ENCODE measurements at regions not wholly inside any gene's neighbourhood (a gene's known extent, or its start where the extent isn't known, plus 50 kb on each side); places are given as distances from the start of the nearest gene placed in this dataset.

DNA sequence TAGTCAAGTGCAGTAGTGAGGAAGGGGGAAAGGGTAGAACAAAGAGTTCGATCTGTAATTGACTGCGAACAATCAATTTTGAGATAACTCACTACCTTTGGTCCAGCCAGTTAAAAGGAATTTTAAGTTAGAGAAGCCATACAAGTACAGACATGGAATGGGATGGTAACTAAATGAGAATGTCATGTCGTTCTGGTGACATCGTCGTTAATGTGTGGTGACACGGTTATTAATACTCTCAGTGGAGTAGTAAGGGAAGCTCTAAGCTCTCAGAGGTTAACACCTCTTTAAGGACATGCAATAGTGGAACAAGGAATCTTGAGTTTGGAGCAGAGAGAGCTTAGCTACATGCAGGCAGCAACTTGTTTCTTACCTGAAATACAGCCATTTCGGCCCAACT lies 154.9 kb upstream of the KLF12 start:
- Histone ChIP-seq H4K20me1 (ENCODE audit: control insufficient read depth, extremely low read depth, insufficient read depth, low read length) (no peaks in the 10 kb centered on the region), H2AFZ (ENCODE audit: low read length) (no peak overlapping the region), H3K36me3 (ENCODE audit: control insufficient read depth, insufficient read depth, low read length) (no peaks in the 10 kb centered on the region), H3K4me3 (replicated peaks in 1 of 4; ENCODE audit: control extremely low read depth in 1 of 4, insufficient read depth in 1 of 4, low read depth in 3 of 4, low read length in 4 of 4) (no peak overlapping the region), H3K4me2 (ENCODE audit: extremely low read depth, insufficient read depth, low read length) (no peak overlapping the region), H3K4me1 (ENCODE audit: control insufficient read depth, extremely low read depth, insufficient read depth, low read length) (peaks cover 7% of the 10 kb centered on the region), H3K79me2 (ENCODE audit: control insufficient read depth, insufficient read depth, low read length) (no peaks in the 10 kb centered on the region), H3K27me3 (ENCODE audit: control insufficient read depth, insufficient read depth, low read length) (no peaks in the 10 kb centered on the region), H3K27ac (ENCODE audit: insufficient read depth, low read length) (no peak overlapping the region), H3K9me3 (ENCODE audit: control insufficient read depth, insufficient read depth, low read depth, low read length) (no peaks in the 10 kb centered on the region), H3K9ac (ENCODE audit: insufficient read depth, low read length) (no peak overlapping the region)
- DNase-seq (ENCODE audit: low read depth in 2 of 2): no peak
- TF ChIP-seq, protein P1, sequence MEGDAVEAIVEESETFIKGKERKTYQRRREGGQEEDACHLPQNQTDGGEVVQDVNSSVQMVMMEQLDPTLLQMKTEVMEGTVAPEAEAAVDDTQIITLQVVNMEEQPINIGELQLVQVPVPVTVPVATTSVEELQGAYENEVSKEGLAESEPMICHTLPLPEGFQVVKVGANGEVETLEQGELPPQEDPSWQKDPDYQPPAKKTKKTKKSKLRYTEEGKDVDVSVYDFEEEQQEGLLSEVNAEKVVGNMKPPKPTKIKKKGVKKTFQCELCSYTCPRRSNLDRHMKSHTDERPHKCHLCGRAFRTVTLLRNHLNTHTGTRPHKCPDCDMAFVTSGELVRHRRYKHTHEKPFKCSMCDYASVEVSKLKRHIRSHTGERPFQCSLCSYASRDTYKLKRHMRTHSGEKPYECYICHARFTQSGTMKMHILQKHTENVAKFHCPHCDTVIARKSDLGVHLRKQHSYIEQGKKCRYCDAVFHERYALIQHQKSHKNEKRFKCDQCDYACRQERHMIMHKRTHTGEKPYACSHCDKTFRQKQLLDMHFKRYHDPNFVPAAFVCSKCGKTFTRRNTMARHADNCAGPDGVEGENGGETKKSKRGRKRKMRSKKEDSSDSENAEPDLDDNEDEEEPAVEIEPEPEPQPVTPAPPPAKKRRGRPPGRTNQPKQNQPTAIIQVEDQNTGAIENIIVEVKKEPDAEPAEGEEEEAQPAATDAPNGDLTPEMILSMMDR (conservative IDR thresholded peaks at IDR 0.05 in 1 of 2, IDR thresholded peaks at IDR 0.05 in 1 of 2; ENCODE audit: low read depth in 1 of 2, low read length in 2 of 2): no peak
- no peak for TF ChIP-seq EZH2 (IDR thresholded peaks at IDR 0.05; ENCODE audit: low read length, missing control alignments)

DNA sequence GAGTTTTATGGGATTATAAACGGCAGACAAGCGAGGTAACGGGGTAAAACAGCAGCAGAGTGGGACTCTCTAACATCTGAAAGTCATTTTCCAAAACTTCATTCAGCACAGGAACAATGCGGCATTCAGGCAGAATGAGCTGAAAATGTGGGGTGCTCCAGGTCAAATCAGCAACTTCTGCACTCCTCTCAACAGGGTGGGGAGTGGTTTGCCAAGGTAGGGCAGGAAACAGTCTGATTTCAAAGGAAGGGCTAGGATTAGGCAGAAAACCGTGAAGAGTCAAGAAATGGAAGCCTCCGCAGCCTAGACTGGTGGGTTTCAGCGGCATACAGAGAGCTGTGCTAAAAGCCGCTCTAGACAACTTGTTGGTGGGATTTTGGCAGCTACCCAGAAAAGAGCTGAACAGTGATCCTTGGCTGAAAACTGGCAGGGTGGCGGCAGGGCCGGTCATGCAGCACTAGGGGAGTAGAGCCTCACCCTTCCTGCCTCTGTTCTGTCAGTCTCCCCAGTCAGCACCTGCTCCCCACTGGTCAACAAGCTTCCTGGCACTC lies 154.2 kb upstream of the KLF12 start:
- no peaks in the 10 kb centered on the region for H3K79me2 ChIP-seq (ENCODE audit: control insufficient read depth, insufficient read depth, low read length)
- no peak overlapping the region for H3K27ac ChIP-seq (ENCODE audit: insufficient read depth, low read length)
- H3K4me2 ChIP-seq (ENCODE audit: extremely low read depth, insufficient read depth, low read length): peak overlapping the region; percentile 55
- TF ChIP-seq, protein P1 (conservative IDR thresholded peaks at IDR 0.05 in 1 of 2, IDR thresholded peaks at IDR 0.05 in 1 of 2; ENCODE audit: low read depth in 1 of 2, low read length in 2 of 2): no peak
- TF ChIP-seq EZH2 (IDR thresholded peaks at IDR 0.05; ENCODE audit: low read length, missing control alignments): no peak
- H3K27me3 ChIP-seq (ENCODE audit: control insufficient read depth, insufficient read depth, low read length): no peaks in the 10 kb centered on the region
- peak overlapping the region; percentile 24 for H2AFZ ChIP-seq (ENCODE audit: low read length)
- peaks cover 7% of the 10 kb centered on the region for H3K4me1 ChIP-seq (ENCODE audit: control insufficient read depth, extremely low read depth, insufficient read depth, low read length)
- H3K9ac ChIP-seq (ENCODE audit: insufficient read depth, low read length): no peak overlapping the region
- H4K20me1 ChIP-seq (ENCODE audit: control insufficient read depth, extremely low read depth, insufficient read depth, low read length): no peaks in the 10 kb centered on the region
- no peaks in the 10 kb centered on the region for H3K9me3 ChIP-seq (ENCODE audit: control insufficient read depth, insufficient read depth, low read depth, low read length)
- peak in 1 of 2 donors; percentile 14 for DNase-seq (ENCODE audit: low read depth in 2 of 2)
- no peaks in the 10 kb centered on the region for H3K36me3 ChIP-seq (ENCODE audit: control insufficient read depth, insufficient read depth, low read length)
- peak overlapping the region in 2 of 4 experiments; percentile 12 to 31 for H3K4me3 ChIP-seq (replicated peaks in 1 of 4; ENCODE audit: control extremely low read depth in 1 of 4, insufficient read depth in 1 of 4, low read depth in 3 of 4, low read length in 4 of 4)

DNA sequence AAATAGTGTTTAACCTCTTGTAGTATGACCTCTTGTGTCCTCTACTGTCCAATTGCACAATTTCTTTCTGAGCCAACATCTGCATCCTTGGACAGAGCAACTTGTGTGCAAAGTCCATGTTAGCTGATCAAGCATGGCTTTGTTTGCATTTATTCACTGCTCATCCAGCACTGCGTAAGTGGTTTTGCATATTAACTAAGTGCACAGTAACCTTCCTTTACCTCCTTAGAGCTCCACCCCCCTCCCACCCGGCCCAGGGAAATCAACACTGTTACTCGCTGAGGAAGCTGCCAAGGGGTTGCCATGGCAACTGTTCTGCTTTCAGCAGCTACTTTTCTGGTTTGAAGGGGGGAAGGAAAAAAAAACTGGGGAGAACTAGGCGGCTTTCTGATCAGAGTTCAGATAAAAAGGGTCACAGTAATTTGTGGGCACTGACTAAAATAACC lies 153.5 kb upstream of the KLF12 start:
- H3K4me2 ChIP-seq (ENCODE audit: extremely low read depth, insufficient read depth, low read length): peak overlapping the region; percentile 55
- DNase-seq (ENCODE audit: low read depth in 2 of 2): peak; percentile 81 to 90
- H3K36me3 ChIP-seq (ENCODE audit: control insufficient read depth, insufficient read depth, low read length): no peaks in the 10 kb centered on the region
- no peak overlapping the region for H2AFZ ChIP-seq (ENCODE audit: low read length)
- H3K4me3 ChIP-seq (replicated peaks in 1 of 4; ENCODE audit: control extremely low read depth in 1 of 4, insufficient read depth in 1 of 4, low read depth in 3 of 4, low read length in 4 of 4): peak overlapping the region in 1 of 4 experiments; percentile 31
- H3K27me3 ChIP-seq (ENCODE audit: control insufficient read depth, insufficient read depth, low read length): no peaks in the 10 kb centered on the region
- no peaks in the 10 kb centered on the region for H3K9me3 ChIP-seq (ENCODE audit: control insufficient read depth, insufficient read depth, low read depth, low read length)
- no peak overlapping the region for H3K9ac ChIP-seq (ENCODE audit: insufficient read depth, low read length)
- H3K79me2 ChIP-seq (ENCODE audit: control insufficient read depth, insufficient read depth, low read length): no peaks in the 10 kb centered on the region
- H4K20me1 ChIP-seq (ENCODE audit: control insufficient read depth, extremely low read depth, insufficient read depth, low read length): no peaks in the 10 kb centered on the region
- no peak for TF ChIP-seq EZH2 (IDR thresholded peaks at IDR 0.05; ENCODE audit: low read length, missing control alignments)
- TF ChIP-seq, protein P1 (conservative IDR thresholded peaks at IDR 0.05 in 1 of 2, IDR thresholded peaks at IDR 0.05 in 1 of 2; ENCODE audit: low read depth in 1 of 2, low read length in 2 of 2): no peak
- peaks cover 7% of the 10 kb centered on the region for H3K4me1 ChIP-seq (ENCODE audit: control insufficient read depth, extremely low read depth, insufficient read depth, low read length)
- H3K27ac ChIP-seq (ENCODE audit: insufficient read depth, low read length): no peak overlapping the region

Measured in fibroblast of lung (primary cell).